ENCODE measurements at regions not wholly inside any gene's neighbourhood (a gene's known extent, or its start where the extent isn't known, plus 50 kb on each side); places are given as distances from the start of the nearest gene placed in this dataset.

DNA sequence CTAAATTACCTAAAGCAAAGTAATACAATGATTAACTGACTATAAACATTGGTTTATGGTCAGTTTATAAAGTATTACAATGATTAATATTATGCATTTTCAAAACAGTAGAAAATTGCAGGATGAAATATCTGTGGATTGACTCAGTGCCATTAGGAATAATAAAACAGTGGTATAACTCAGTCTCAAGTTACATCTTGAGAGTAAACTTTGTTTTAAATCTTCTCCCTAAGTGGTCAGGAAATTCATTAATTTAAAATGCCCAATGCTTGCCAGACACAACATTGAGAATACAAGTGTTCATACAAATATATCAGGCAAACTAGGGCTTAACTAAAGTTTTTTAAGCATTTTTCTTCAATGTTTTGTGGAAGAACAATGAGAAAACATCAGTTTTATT is 257.8 kb downstream of the ETV1 start:
- TF ChIP-seq, protein P1, sequence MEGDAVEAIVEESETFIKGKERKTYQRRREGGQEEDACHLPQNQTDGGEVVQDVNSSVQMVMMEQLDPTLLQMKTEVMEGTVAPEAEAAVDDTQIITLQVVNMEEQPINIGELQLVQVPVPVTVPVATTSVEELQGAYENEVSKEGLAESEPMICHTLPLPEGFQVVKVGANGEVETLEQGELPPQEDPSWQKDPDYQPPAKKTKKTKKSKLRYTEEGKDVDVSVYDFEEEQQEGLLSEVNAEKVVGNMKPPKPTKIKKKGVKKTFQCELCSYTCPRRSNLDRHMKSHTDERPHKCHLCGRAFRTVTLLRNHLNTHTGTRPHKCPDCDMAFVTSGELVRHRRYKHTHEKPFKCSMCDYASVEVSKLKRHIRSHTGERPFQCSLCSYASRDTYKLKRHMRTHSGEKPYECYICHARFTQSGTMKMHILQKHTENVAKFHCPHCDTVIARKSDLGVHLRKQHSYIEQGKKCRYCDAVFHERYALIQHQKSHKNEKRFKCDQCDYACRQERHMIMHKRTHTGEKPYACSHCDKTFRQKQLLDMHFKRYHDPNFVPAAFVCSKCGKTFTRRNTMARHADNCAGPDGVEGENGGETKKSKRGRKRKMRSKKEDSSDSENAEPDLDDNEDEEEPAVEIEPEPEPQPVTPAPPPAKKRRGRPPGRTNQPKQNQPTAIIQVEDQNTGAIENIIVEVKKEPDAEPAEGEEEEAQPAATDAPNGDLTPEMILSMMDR (IDR thresholded peaks at IDR 0.05; ENCODE audit: low read depth, low read length): no peak
- TF ChIP-seq EZH2phosphoT487 (IDR thresholded peaks at IDR 0.05; ENCODE audit: low read depth): no peak

Data from OCI-LY3 (cell line).